IMR-90 (cell line): ENCODE measurements at regions not wholly inside any gene's neighbourhood (a gene's known extent, or its start where the extent isn't known, plus 50 kb on each side); places are given as distances from the start of the nearest gene placed in this dataset.

ENCODE experiments used
- BHLHE40 ChIP-seq: fragments of 150-350 bp; IDR thresholded peaks from 2 replicates; pipeline ENCODE4 v1.6.1; 2016; ENCODE audit warnings: mild to moderate bottlenecking, low read depth, low read length
- POLR2A ChIP-seq: IDR thresholded peaks from 2 replicates; pipeline ENCODE4 v1.6.1; 2012; ENCODE audit warnings: mild to moderate bottlenecking, low read depth, low read length
- RCOR1 ChIP-seq: IDR thresholded peaks from 2 replicates; pipeline ENCODE4 v1.6.1; 2012; ENCODE audit warnings: mild to moderate bottlenecking, low read length, improper control_type of control experiment; ENCODE audit not compliant: insufficient replicate concordance
- SMC3 ChIP-seq: fragments of 150-350 bp; IDR thresholded peaks from 2 replicates; pipeline ENCODE4 v1.6.1; 2016; ENCODE audit warnings: low read depth, mild to moderate bottlenecking, antibody characterized with exemption, low read length, moderate library complexity
- TF ChIP-seq, protein P1 (sequence below): conservative IDR thresholded peaks from 2 replicates; pipeline ENCODE4 v1.5.1; 2012; ENCODE audit warnings: mild to moderate bottlenecking, low read depth, low read length, improper control_type of control experiment
- TF ChIP-seq, protein P2 (sequence below): fragments of 150-350 bp; IDR thresholded peaks from 2 replicates; pipeline ENCODE4 v1.6.1; 2017; ENCODE audit warnings: mild to moderate bottlenecking, antibody characterized with exemption, low read length, low read depth

GRCh38 chr1:119266858-119267257 is 101.7 kb upstream of the HAO2 start:
- TF ChIP-seq, protein P1, sequence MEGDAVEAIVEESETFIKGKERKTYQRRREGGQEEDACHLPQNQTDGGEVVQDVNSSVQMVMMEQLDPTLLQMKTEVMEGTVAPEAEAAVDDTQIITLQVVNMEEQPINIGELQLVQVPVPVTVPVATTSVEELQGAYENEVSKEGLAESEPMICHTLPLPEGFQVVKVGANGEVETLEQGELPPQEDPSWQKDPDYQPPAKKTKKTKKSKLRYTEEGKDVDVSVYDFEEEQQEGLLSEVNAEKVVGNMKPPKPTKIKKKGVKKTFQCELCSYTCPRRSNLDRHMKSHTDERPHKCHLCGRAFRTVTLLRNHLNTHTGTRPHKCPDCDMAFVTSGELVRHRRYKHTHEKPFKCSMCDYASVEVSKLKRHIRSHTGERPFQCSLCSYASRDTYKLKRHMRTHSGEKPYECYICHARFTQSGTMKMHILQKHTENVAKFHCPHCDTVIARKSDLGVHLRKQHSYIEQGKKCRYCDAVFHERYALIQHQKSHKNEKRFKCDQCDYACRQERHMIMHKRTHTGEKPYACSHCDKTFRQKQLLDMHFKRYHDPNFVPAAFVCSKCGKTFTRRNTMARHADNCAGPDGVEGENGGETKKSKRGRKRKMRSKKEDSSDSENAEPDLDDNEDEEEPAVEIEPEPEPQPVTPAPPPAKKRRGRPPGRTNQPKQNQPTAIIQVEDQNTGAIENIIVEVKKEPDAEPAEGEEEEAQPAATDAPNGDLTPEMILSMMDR: no peak
- no peak for TF ChIP-seq POLR2A
- no peak for TF ChIP-seq SMC3
- TF ChIP-seq, protein P2, sequence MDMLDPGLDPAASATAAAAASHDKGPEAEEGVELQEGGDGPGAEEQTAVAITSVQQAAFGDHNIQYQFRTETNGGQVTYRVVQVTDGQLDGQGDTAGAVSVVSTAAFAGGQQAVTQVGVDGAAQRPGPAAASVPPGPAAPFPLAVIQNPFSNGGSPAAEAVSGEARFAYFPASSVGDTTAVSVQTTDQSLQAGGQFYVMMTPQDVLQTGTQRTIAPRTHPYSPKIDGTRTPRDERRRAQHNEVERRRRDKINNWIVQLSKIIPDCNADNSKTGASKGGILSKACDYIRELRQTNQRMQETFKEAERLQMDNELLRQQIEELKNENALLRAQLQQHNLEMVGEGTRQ: no peak
- TF ChIP-seq RCOR1: no peak
- no peak for TF ChIP-seq BHLHE40
